Fibroblast of skin of left quadriceps (primary cell): ENCODE measurements at regions not wholly inside any gene's neighbourhood (a gene's known extent, or its start where the extent isn't known, plus 50 kb on each side); places are given as distances from the start of the nearest gene placed in this dataset.

Experiments
- DNase-seq, 2 experiments: peaks; one replicate each; pipeline ENCODE4 v3.0.0-alpha.2; 2013; ENCODE audit warnings: low read depth in 2 of 2

GRCh38 chr2:8391126-8391525 lies 290.7 kb upstream of the ID2 start:
- no peak for DNase-seq

GRCh38 chr2:8391584-8391983 lies 290.3 kb upstream of the ID2 start:
- no peak for DNase-seq

GRCh38 chr2:8392098-8392866 lies 289.6 kb upstream of the ID2 start:
- DNase-seq = no peak

- DNase-seq = no peak
These were observed 288.4 kb upstream of the ID2 start for GRCh38 chr2:8393506-8393905.

GRCh38 chr2:8394131-8394530 lies 287.7 kb upstream of the ID2 start:
- DNase-seq = no peak

GRCh38 chr2:8394569-8395359 lies 287.1 kb upstream of the ID2 start:
- no peak for DNase-seq

- no peak for DNase-seq
These were observed 286.1 kb upstream of the ID2 start for GRCh38 chr2:8395718-8396117.

- no peak for DNase-seq
These were observed 283.7 kb upstream of the ID2 start for GRCh38 chr2:8398040-8398668.

- DNase-seq = no peak
These were observed 282.1 kb upstream of the ID2 start for GRCh38 chr2:8399731-8400130.

GRCh38 chr2:8400196-8400595 lies 281.7 kb upstream of the ID2 start:
- no peak for DNase-seq

GRCh38 chr2:8402222-8402621 lies 279.6 kb upstream of the ID2 start:
- no peak for DNase-seq

- no peak for DNase-seq
These were observed 278.0 kb upstream of the ID2 start for GRCh38 chr2:8403876-8404275.

- no peak for DNase-seq
These were observed 276.5 kb upstream of the ID2 start for GRCh38 chr2:8405334-8405733.

GRCh38 chr2:8406271-8406670 lies 275.6 kb upstream of the ID2 start:
- peak; percentile 26 to 32 for DNase-seq

GRCh38 chr2:8407332-8407731 lies 274.5 kb upstream of the ID2 start:
- DNase-seq = no peak

- no peak for DNase-seq
These were observed 273.0 kb upstream of the ID2 start for GRCh38 chr2:8408560-8409460.

GRCh38 chr2:8409461-8410260 lies 272.2 kb upstream of the ID2 start:
- DNase-seq = no peak

GRCh38 chr2:8412082-8412481 lies 269.8 kb upstream of the ID2 start:
- peak; percentile 9 to 26 for DNase-seq

GRCh38 chr2:8412586-8412985 lies 269.3 kb upstream of the ID2 start:
- DNase-seq = peak; percentile 62 to 66

GRCh38 chr2:8413589-8414135 lies 268.2 kb upstream of the ID2 start:
- DNase-seq = no peak
